Right cardiac atrium (tissue), 5 donors: ENCODE measurements at regions not wholly inside any gene's neighbourhood (a gene's known extent, or its start where the extent isn't known, plus 50 kb on each side); places are given as distances from the start of the nearest gene placed in this dataset.
"Not testable (repeated sequence)": the region's sequence is repeated elsewhere in the genome, so short reads cannot be mapped to it uniquely, and the experiment has no call there.

Experiments
- ATAC-seq, 2 donors: fragments of 200-7000 bp; cut with Tn5 transposase; one replicate each; pipeline versions ENCODE4 v1.8.0 to v1.9.1; 2020; ENCODE audit warnings: moderate library complexity in 2 of 2, mild to moderate bottlenecking in 1 of 2
- DNase-seq, 3 donors: peaks; one replicate each; pipeline ENCODE4 v3.0.0-alpha.2; 2020
- H3K27ac ChIP-seq: one replicate; pipeline ENCODE4 v1.5.1; 2013; ENCODE audit warnings: mild to moderate bottlenecking, low read length, control low read depth, moderate library complexity
- H3K27me3 ChIP-seq: one replicate; pipeline ENCODE4 v1.6.1; 2013; ENCODE audit not compliant: control insufficient read depth, insufficient read depth
- H3K4me1 ChIP-seq: one replicate; pipeline ENCODE4 v1.6.1; 2013; ENCODE audit warnings: low read length; ENCODE audit not compliant: control insufficient read depth, insufficient read depth
- H3K4me3 ChIP-seq: one replicate; pipeline ENCODE4 v1.5.1; 2013; ENCODE audit warnings: low read length, control low read depth
- H3K9me3 ChIP-seq: one replicate; pipeline ENCODE4 v1.6.1; 2013; ENCODE audit warnings: low read length; ENCODE audit not compliant: control insufficient read depth
- WGBS: extraction: QIAGEN DNeasy Blood & Tissue Kit; methylation state at CpG from one replicate; pipeline ENCODE4 v1.1.7; 2013; 5-methylcytosine and 5-hydroxymethylcytosine counted together
- intact Hi-C, 4 donors: fragments of 100-400 bp; cut with DNase I; formaldehyde crosslinking; loops; one replicate each; pipeline versions ENCODE4 v1.11.0 to v1.14.0; 2022 to 2023
- donor health status: healthy with polysubstance abuse.
- donor health status: DM: no; HTN: yes; CAD: no.
- donor health status: DM: no; HTN: no; CAD: no.
- donor health status: DM: no; HTN: yes; CAD: no; lungs with severe emphysema.
- donor health status: DM: yes; HTN: yes; CAD: no.

- WGBS: 95% methylated on average over 2 of the region's 2 CpGs
- H3K9me3 ChIP-seq, H3K27me3 ChIP-seq, ATAC-seq, H3K4me3 ChIP-seq, H3K4me1 ChIP-seq, H3K27ac ChIP-seq, intact Hi-C loops, DNase-seq: not testable (repeated sequence)
Observed at GRCh38 chr7:76941809-76942765, 90.1 kb downstream of the SPDYE17 start.

- H3K4me1 ChIP-seq, H3K27me3 ChIP-seq, H3K27ac ChIP-seq, ATAC-seq, H3K4me3 ChIP-seq, DNase-seq, H3K9me3 ChIP-seq, intact Hi-C loops: not testable (repeated sequence)
- 81% methylated on average over 2 of the region's 3 CpGs for WGBS
Observed at GRCh38 chr7:76937781-76938180, 94.4 kb downstream of the SPDYE17 start.

- ATAC-seq, H3K9me3 ChIP-seq, H3K27me3 ChIP-seq, H3K4me1 ChIP-seq, H3K27ac ChIP-seq, H3K4me3 ChIP-seq, intact Hi-C loops, DNase-seq: not testable (repeated sequence)
- WGBS: 70% methylated on average over 5 of the region's 5 CpGs
Observed at GRCh38 chr7:76937330-76937729, 94.8 kb downstream of the SPDYE17 start.

- intact Hi-C loops, ATAC-seq, H3K4me3 ChIP-seq, H3K4me1 ChIP-seq, H3K27me3 ChIP-seq, H3K27ac ChIP-seq, DNase-seq, H3K9me3 ChIP-seq: not testable (repeated sequence)
- WGBS: 81% methylated on average over 2 of the region's 2 CpGs
Observed at GRCh38 chr7:76936346-76936745, 95.8 kb downstream of the SPDYE17 start.

- H3K27ac ChIP-seq, H3K4me3 ChIP-seq, H3K4me1 ChIP-seq, intact Hi-C loops, H3K27me3 ChIP-seq, ATAC-seq, DNase-seq, H3K9me3 ChIP-seq: not testable (repeated sequence)
- WGBS: 89% methylated on average over 3 of the region's 3 CpGs
Observed at GRCh38 chr7:76934711-76935110, 97.5 kb downstream of the SPDYE17 start.

GRCh38 chr7:76932957-76933356 lies 99.2 kb downstream of the SPDYE17 start:
- ATAC-seq, H3K4me1 ChIP-seq, H3K4me3 ChIP-seq, intact Hi-C loops, H3K27me3 ChIP-seq, H3K9me3 ChIP-seq, H3K27ac ChIP-seq, DNase-seq: not testable (repeated sequence)
- WGBS: 93% methylated on average over 4 of the region's 4 CpGs

- H3K4me1 ChIP-seq, H3K9me3 ChIP-seq, ATAC-seq, H3K27ac ChIP-seq, H3K4me3 ChIP-seq, H3K27me3 ChIP-seq, intact Hi-C loops, DNase-seq: not testable (repeated sequence)
- WGBS: 79% methylated on average over 4 of the region's 4 CpGs
Observed at GRCh38 chr7:76931441-76931840, 100.7 kb downstream of the SPDYE17 start.

GRCh38 chr7:76930416-76930815 lies 101.7 kb downstream of the SPDYE17 start:
- DNase-seq, intact Hi-C loops, H3K4me3 ChIP-seq, H3K27ac ChIP-seq, H3K4me1 ChIP-seq, H3K9me3 ChIP-seq, ATAC-seq, H3K27me3 ChIP-seq: not testable (repeated sequence)
- 92% methylated on average over 5 of the region's 5 CpGs for WGBS

- WGBS: 52% methylated on average over 4 of the region's 4 CpGs
- intact Hi-C loops, H3K27me3 ChIP-seq, H3K27ac ChIP-seq, H3K9me3 ChIP-seq, ATAC-seq, DNase-seq, H3K4me3 ChIP-seq, H3K4me1 ChIP-seq: not testable (repeated sequence)
Observed at GRCh38 chr7:76928751-76929150, 103.4 kb downstream of the SPDYE17 start.

GRCh38 chr7:76927741-76928393 lies 104.3 kb downstream of the SPDYE17 start:
- WGBS: 58% methylated on average over 3 of the region's 3 CpGs
- H3K4me3 ChIP-seq, DNase-seq, intact Hi-C loops, ATAC-seq, H3K27me3 ChIP-seq, H3K9me3 ChIP-seq, H3K27ac ChIP-seq, H3K4me1 ChIP-seq: not testable (repeated sequence)

- intact Hi-C loops, DNase-seq: not testable (repeated sequence)
- peak in 1 of 2 donors; percentile 29 for ATAC-seq
Observed at GRCh38 chr7:76926416-76926815, 105.7 kb downstream of the SPDYE17 start.

More at GRCh38 chr7:76926416-76926815, 105.7 kb downstream of the SPDYE17 start:
- not testable (repeated sequence) for H3K4me1 ChIP-seq, H3K4me3 ChIP-seq, H3K9me3 ChIP-seq, H3K27ac ChIP-seq, H3K27me3 ChIP-seq
